Astrocyte of the cerebellum (primary cell): ENCODE measurements at regions not wholly inside any gene's neighbourhood (a gene's known extent, or its start where the extent isn't known, plus 50 kb on each side); places are given as distances from the start of the nearest gene placed in this dataset.

Experiments used
- DNase-seq: peaks from one replicate; pipeline ENCODE4 v3.0.0-alpha.2; 2011; ENCODE audit warnings: low read depth
- H3K4me3 ChIP-seq: 2 replicates; pipeline ENCODE4 v1.5.1; 2011; ENCODE audit warnings: mild to moderate bottlenecking, low read depth, low read length, moderate library complexity
- CTCF ChIP-seq: IDR thresholded peaks from 2 replicates; pipeline ENCODE4 v1.5.1; 2012; ENCODE audit warnings: low read length, low read depth, moderate library complexity, mild to moderate bottlenecking; ENCODE audit errors: missing control alignments
- in situ Hi-C: cut with HindIII; loops from 2 replicates; pipeline ENCODE4 v1.10.0; 2017; ENCODE audit warnings: low sequenced_read_pairs

GRCh38 chr14:81855007-81855406 lies 321.4 kb upstream of the SEL1L start:
- no peak for DNase-seq
- in situ Hi-C loops = no loop called here
- no peak overlapping the region for H3K4me3 ChIP-seq
- TF ChIP-seq CTCF = no peak

- in situ Hi-C loops = no loop called here
- DNase-seq = no peak
These were observed 325.4 kb upstream of the SEL1L start for GRCh38 chr14:81859046-81859445.

GRCh38 chr14:81868172-81868571 lies 334.5 kb upstream of the SEL1L start:
- no peak for TF ChIP-seq CTCF
- H3K4me3 ChIP-seq = no peak overlapping the region
- in situ Hi-C loops = no loop called here
- no peak for DNase-seq

More at GRCh38 chr14:81859046-81859445, 325.4 kb upstream of the SEL1L start:
- no peak overlapping the region for H3K4me3 ChIP-seq
- no peak for TF ChIP-seq CTCF

- no peak for TF ChIP-seq CTCF
- DNase-seq = no peak
- in situ Hi-C loops = no loop called here
These were observed 338.1 kb upstream of the SEL1L start for GRCh38 chr14:81871706-81872105.

GRCh38 chr14:81884382-81884781 lies 350.7 kb upstream of the SEL1L start:
- TF ChIP-seq CTCF = no peak
- no peak for DNase-seq
- H3K4me3 ChIP-seq = no peak overlapping the region
- in situ Hi-C loops = no loop called here

More at GRCh38 chr14:81871706-81872105, 338.1 kb upstream of the SEL1L start:
- H3K4me3 ChIP-seq = no peak overlapping the region

- DNase-seq = no peak
- in situ Hi-C loops = no loop called here
- H3K4me3 ChIP-seq = no peak overlapping the region
- no peak for TF ChIP-seq CTCF
These were observed 352.9 kb upstream of the SEL1L start for GRCh38 chr14:81886588-81886987.

GRCh38 chr14:81889529-81889928 lies 355.9 kb upstream of the SEL1L start:
- in situ Hi-C loops = no loop called here
- no peak overlapping the region for H3K4me3 ChIP-seq
- no peak for TF ChIP-seq CTCF
- DNase-seq = no peak
